T-helper 2 cell treated with Interferon-gamma antibody and Interleukin-4, amounts not matched to agents 5 μg/mL and 100 μg/mL, for 36 hours (primary cell): ENCODE measurements at regions not wholly inside any gene's neighbourhood (a gene's known extent, or its start where the extent isn't known, plus 50 kb on each side); places are given as distances from the start of the nearest gene placed in this dataset.

Source experiments
- DNase-seq: peaks from one replicate; pipeline ENCODE4 v3.0.0; 2021; ENCODE audit warnings: low spot score
- H3K27ac Mint-ChIP-seq: one replicate; pipeline ENCODE4 v1.8.0; 2021; ENCODE audit warnings: mild to moderate bottlenecking, mixed read lengths
- H3K27me3 Mint-ChIP-seq: one replicate; pipeline ENCODE4 v1.8.0; 2021; ENCODE audit warnings: low read depth, mixed read lengths
- H3K36me3 Mint-ChIP-seq: one replicate; pipeline ENCODE4 v1.8.0; 2021; ENCODE audit warnings: low read depth, mixed read lengths
- H3K4me1 Mint-ChIP-seq: one replicate; pipeline ENCODE4 v1.8.0; 2021; ENCODE audit warnings: low read depth, mixed read lengths
- H3K4me3 Mint-ChIP-seq: one replicate; pipeline ENCODE4 v1.8.0; 2022; ENCODE audit warnings: mild to moderate bottlenecking, moderate library complexity, mixed read lengths
- H3K9me3 Mint-ChIP-seq: one replicate; pipeline ENCODE4 v1.8.0; 2021; ENCODE audit warnings: mixed read lengths

DNA sequence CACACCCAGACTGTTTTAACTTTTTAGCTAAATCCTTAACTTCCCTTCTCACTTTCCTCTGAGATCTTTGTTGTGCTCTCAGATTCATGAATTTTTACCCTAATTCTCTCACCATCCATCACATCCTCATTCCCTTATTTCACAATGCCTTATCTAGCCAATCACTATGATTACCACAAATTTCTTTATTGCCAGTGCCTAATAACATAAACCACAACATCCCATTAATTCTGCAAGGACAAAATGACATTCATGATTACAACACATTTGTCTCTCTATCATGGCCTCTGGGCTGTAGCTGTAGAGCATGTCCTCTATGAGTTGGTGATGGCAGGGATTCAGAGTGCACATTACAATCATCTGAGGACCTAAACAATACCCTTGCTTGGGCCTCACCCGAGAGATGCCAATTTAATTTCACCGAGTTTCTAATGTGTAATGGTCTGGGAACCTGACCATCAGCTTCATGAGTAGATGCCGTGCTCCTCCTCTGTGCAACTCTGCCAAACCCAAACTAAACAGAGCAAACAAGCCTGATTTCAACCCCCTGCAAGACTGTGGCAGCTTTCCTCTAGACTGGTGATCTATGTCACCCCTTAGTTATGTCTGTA, 99.3 kb downstream of the SPTSSA start:
- Mint-ChIP-seq H3K27ac (no peak overlapping the region), H3K27me3 (peaks cover 11% of the 10 kb centered on the region), H3K4me3 (no peak overlapping the region), H3K9me3 (no peaks in the 10 kb centered on the region), H3K36me3 (no peaks in the 10 kb centered on the region), H3K4me1 (peaks cover 2% of the 10 kb centered on the region)
- DNase-seq: no peak

DNA sequence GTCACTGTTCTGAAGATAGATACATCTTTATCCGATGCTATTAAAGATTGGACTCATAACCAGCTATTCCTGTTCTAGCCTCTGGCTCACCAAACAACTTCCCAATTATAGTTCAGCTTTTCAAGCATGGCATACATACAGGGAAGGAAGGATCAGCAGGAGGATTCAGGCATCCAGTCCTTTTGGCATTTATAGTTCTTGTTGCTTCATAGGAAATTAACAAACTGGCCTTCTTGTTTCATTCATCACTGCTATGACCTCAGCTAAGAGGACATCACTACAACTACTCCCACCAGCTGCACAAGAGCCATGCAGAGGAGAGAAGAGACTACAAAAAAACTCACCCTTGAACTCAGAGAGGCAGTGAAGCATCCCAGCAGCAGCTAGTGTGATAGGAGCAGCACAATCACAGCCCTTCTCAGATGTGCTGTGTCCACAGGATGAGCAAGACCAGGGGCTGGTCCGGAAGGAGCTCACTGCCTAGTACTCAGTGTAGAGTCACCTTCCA, 100.5 kb downstream of the SPTSSA start:
- H3K4me3 Mint-ChIP-seq: no peak overlapping the region

GRCh38 chr14:34359420-34360117, 102.5 kb downstream of the SPTSSA start:
- Mint-ChIP-seq H3K4me1 (peaks cover 2% of the 10 kb centered on the region), H3K36me3 (no peaks in the 10 kb centered on the region), H3K4me3 (no peak overlapping the region), H3K27me3 (peaks cover 6% of the 10 kb centered on the region), H3K27ac (no peak overlapping the region), H3K9me3 (no peaks in the 10 kb centered on the region)
- no peak for DNase-seq

More for the DNA sequence above, 100.5 kb downstream of the SPTSSA start:
- Mint-ChIP-seq H3K9me3 (no peaks in the 10 kb centered on the region), H3K27me3 (peaks cover 9% of the 10 kb centered on the region), H3K27ac (no peak overlapping the region), H3K36me3 (no peaks in the 10 kb centered on the region), H3K4me1 (peaks cover 2% of the 10 kb centered on the region)
- DNase-seq: no peak

DNA sequence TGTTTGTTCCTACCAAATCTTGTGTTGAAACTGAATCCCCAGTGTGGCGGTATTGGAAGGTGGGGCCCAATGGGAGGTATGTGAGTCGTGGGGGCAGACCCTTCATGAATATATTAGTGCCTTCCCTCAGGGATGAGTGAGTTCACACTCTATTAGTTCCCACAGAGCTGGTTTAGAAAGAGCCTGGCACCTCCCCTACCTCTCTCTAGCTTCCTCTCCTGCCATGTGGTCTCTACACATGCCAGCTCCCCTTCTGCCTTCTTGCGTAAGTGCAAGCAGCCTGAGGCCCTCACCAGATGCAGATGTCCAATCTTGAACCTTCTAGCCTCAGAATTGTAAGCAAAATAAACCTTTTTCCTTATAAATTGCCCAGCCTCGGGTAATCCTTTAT, 105.8 kb downstream of the SPTSSA start:
- no peak overlapping the region for H3K4me3 Mint-ChIP-seq
- no peak overlapping the region for H3K27ac Mint-ChIP-seq
- DNase-seq: no peak
- no peaks in the 10 kb centered on the region for H3K36me3 Mint-ChIP-seq
- H3K9me3 Mint-ChIP-seq: no peaks in the 10 kb centered on the region
- H3K4me1 Mint-ChIP-seq: peaks cover 2% of the 10 kb centered on the region
- peaks cover 2% of the 10 kb centered on the region for H3K27me3 Mint-ChIP-seq

GRCh38 chr14:34355584-34356263, 106.3 kb downstream of the SPTSSA start:
- Mint-ChIP-seq H3K27me3 (peaks cover 2% of the 10 kb centered on the region), H3K4me3 (no peak overlapping the region), H3K9me3 (no peaks in the 10 kb centered on the region), H3K27ac (no peak overlapping the region), H3K4me1 (peaks cover 2% of the 10 kb centered on the region), H3K36me3 (no peaks in the 10 kb centered on the region)
- DNase-seq: no peak

DNA sequence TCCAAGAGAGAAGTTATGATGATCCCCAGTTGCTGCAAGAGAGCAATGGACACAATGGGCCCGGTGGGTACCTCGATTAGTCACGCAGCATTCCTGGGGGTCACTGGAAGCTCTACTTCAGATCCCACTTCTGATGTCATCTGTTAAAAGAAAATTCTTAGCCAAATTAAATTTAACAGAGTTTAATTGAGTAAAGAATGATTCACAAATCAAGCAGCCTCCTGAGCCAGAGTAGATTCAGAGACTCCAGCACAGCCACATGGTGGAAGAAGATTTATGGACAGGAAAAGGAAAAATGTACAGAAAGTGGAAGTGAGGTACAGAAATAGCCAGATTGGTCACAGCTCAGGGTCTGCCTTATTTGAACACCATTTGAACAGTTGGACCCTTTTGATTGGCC, 107.5 kb downstream of the SPTSSA start:
- no peaks in the 10 kb centered on the region for H3K9me3 Mint-ChIP-seq
- H3K27me3 Mint-ChIP-seq: peaks cover 2% of the 10 kb centered on the region
- no peak overlapping the region for H3K4me3 Mint-ChIP-seq
- no peaks in the 10 kb centered on the region for H3K36me3 Mint-ChIP-seq
- peaks cover 2% of the 10 kb centered on the region for H3K4me1 Mint-ChIP-seq
- DNase-seq: no peak
- no peak overlapping the region for H3K27ac Mint-ChIP-seq

DNA sequence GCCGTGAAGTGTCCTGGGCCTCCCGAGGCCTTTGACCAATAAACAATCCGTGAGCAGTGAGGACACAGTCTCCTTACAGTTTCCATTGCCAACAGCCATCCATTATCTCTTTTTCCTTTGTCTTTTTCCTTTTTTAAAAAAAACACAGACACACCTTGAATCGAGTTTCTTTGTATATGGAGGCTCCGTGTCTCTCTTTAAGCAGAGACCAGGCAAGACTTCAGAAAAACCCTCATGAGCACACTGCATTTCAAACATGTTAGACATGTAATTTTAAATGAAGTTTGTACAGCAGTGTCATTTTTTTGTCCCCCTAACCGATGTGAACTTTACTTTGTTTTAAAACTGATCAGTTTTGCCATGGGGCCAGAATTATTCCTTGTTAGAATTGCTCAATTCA, 111.1 kb downstream of the SPTSSA start:
- DNase-seq: no peak
- peaks cover 2% of the 10 kb centered on the region for H3K27me3 Mint-ChIP-seq
- H3K4me1 Mint-ChIP-seq: no peaks in the 10 kb centered on the region
- no peaks in the 10 kb centered on the region for H3K9me3 Mint-ChIP-seq
- no peaks in the 10 kb centered on the region for H3K36me3 Mint-ChIP-seq
- no peak overlapping the region for H3K27ac Mint-ChIP-seq
- no peak overlapping the region for H3K4me3 Mint-ChIP-seq

GRCh38 chr14:34348592-34348991, 113.4 kb downstream of the SPTSSA start:
- H3K9me3 Mint-ChIP-seq: no peaks in the 10 kb centered on the region
- H3K4me1 Mint-ChIP-seq: no peaks in the 10 kb centered on the region
- no peak overlapping the region for H3K27ac Mint-ChIP-seq
- peaks cover 2% of the 10 kb centered on the region for H3K27me3 Mint-ChIP-seq
- no peaks in the 10 kb centered on the region for H3K36me3 Mint-ChIP-seq
- H3K4me3 Mint-ChIP-seq: no peak overlapping the region
- DNase-seq: no peak

DNA sequence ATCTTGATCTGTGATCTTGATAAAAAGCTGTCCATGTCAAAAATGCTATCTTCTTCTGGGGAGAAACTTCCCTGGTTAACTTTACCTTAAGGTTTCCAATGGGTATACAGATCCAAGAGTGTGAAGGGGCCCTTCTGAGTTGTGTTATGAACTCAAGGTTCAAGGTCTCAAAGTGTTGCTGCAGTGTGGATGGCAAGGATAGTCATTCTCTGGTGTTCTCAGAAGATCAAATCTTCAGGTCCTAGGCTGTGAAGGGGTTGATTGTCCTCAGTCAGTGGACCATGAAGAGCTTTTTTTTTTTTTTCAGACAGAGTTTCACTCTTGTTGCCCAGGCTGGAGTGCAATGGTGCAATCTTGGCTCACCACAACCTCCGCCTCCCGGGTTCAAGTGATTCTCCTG, 114.4 kb downstream of the SPTSSA start:
- H3K27me3 Mint-ChIP-seq: peaks cover 2% of the 10 kb centered on the region
- H3K4me1 Mint-ChIP-seq: no peaks in the 10 kb centered on the region
- no peak overlapping the region for H3K27ac Mint-ChIP-seq
- no peaks in the 10 kb centered on the region for H3K36me3 Mint-ChIP-seq
- no peaks in the 10 kb centered on the region for H3K9me3 Mint-ChIP-seq
- no peak for DNase-seq
- no peak overlapping the region for H3K4me3 Mint-ChIP-seq

DNA sequence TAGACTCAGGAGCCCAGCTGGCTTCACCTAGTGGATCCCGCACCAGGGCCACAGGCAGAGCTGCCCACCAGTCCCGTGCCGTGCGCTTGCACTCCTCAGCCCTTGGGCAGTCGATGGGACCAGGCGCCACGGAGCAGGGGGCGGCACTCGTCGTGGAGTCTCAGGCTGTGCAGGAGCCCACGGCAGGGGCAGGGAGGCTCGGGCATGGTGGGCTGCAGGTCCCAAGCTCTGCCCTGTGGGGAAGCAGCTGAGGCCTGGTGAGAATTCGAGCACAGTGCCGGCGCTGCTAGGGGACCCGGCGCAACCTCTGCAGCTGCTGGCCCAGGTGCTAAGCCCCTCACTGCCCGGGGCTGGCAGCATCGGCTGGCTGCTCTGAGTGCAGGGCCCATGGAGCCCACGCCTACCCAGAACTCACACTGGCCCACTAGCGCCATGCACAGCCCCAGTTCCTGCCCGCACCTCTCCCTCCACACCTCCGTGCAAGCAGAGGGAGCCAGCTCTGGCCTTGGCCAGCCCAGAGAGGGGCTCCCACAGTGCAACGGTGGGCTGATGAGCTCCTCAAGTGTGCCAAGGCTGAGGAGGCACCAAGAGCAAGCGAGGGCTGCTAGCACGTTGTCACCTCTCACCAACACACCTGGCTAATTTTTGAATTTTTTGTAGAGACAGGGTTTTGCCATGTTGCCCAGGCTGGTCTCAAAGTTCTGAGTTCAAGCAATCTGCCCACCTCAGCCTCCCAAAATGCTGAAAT, 116.1 kb downstream of the SPTSSA start:
- Mint-ChIP-seq H3K4me3 (no peak overlapping the region), H3K4me1 (no peaks in the 10 kb centered on the region), H3K9me3 (no peaks in the 10 kb centered on the region), H3K36me3 (no peaks in the 10 kb centered on the region), H3K27me3 (no peaks in the 10 kb centered on the region), H3K27ac (no peak overlapping the region)
- DNase-seq: no peak

DNA sequence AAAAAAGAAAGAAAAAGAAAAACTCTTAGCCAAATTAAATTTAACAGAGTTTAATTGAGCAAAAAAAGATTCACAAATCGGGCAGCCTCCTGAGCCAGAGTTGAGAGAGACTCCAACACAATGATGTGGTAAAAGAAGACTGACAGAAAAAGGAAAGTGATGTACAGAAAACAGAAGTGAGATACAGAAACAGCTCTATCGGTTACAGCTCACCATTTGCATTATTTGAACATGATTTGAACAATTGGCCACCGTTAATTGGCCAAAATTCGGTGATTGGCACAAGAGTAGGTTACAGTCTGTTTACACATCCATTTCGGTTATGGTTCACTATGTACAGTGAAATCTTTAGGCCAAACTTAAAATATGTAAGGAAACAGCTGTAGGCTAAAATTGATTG, 117.7 kb downstream of the SPTSSA start:
- no peak for DNase-seq
- H3K36me3 Mint-ChIP-seq: no peaks in the 10 kb centered on the region
- H3K4me1 Mint-ChIP-seq: no peaks in the 10 kb centered on the region
- no peaks in the 10 kb centered on the region for H3K27me3 Mint-ChIP-seq
- H3K9me3 Mint-ChIP-seq: no peaks in the 10 kb centered on the region
- H3K4me3 Mint-ChIP-seq: no peak overlapping the region
- H3K27ac Mint-ChIP-seq: no peak overlapping the region

DNA sequence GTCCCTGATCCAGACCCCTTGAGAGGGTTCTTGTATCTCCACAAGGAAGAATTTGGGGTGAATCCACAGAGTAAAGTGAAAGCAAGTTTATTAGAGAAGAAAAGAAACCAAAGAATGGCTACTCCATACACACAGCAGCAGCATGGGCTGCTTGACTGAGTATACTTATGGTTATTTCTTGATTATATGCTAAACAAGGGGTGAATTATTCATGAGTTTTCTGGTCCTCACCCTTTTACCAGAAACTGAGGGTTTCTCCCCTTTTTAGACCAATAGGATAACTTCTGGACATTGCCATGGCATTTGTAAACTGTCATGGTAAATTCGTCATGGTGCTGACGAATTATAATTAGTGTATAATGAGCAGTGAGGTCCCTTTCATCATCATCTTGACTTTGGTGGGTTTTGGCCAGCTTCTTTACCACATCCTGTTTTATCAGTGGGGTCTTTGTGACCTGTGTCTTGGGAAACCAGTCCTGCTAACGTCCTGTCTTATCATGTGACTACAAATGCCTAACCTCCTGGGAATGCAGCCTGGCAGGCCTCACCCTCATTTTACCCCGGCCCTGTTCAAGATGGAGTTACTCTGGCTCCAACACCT, 121.9 kb downstream of the SPTSSA start:
- Mint-ChIP-seq H3K4me3 (no peak overlapping the region), H3K9me3 (no peaks in the 10 kb centered on the region), H3K27ac (no peak overlapping the region), H3K36me3 (no peaks in the 10 kb centered on the region), H3K4me1 (peaks cover 2% of the 10 kb centered on the region), H3K27me3 (no peaks in the 10 kb centered on the region)
- no peak for DNase-seq

- no peaks in the 10 kb centered on the region for H3K9me3 Mint-ChIP-seq
- H3K4me1 Mint-ChIP-seq: peaks cover 2% of the 10 kb centered on the region
- no peak overlapping the region for H3K27ac Mint-ChIP-seq
- H3K36me3 Mint-ChIP-seq: no peaks in the 10 kb centered on the region
- no peaks in the 10 kb centered on the region for H3K27me3 Mint-ChIP-seq
- H3K4me3 Mint-ChIP-seq: no peak overlapping the region
- DNase-seq: no peak
These were observed 124.0 kb downstream of the SPTSSA start for GRCh38 chr14:34338056-34338455.
